SK-N-MC (cell line): ENCODE measurements at regions not wholly inside any gene's neighbourhood (a gene's known extent, or its start where the extent isn't known, plus 50 kb on each side); places are given as distances from the start of the nearest gene placed in this dataset.

ENCODE experiments used
- DNase-seq: peaks from one replicate; pipeline ENCODE4 v3.0.0-alpha.2; 2011; ENCODE audit warnings: low read depth, low spot score
- H3K27ac ChIP-seq: fragments of 200-600 bp; sonication (generic); 2 replicates; pipeline ENCODE4 v1.5.1; 2016; ENCODE audit warnings: mixed run types
- H3K36me3 ChIP-seq: fragments of 200-600 bp; sonication (generic); 2 replicates; pipeline ENCODE4 v1.6.1; 2017; ENCODE audit warnings: antibody characterized with exemption, low read length, mixed read lengths; ENCODE audit not compliant: insufficient read depth
- H3K4me3 ChIP-seq: fragments of 200-600 bp; sonication (generic); 2 replicates; pipeline ENCODE4 v1.5.1; 2016
- H3K9ac ChIP-seq: fragments of 200-600 bp; sonication (generic); 2 replicates; pipeline ENCODE4 v1.8.0; 2017; ENCODE audit warnings: mixed run types, mixed read lengths; ENCODE audit not compliant: insufficient read length
- H3K9me3 ChIP-seq: fragments of 200-600 bp; sonication (generic); 2 replicates; pipeline ENCODE4 v1.6.1; 2017; ENCODE audit warnings: low read depth, mild to moderate bottlenecking, antibody characterized with exemption, low read length, moderate library complexity, mixed read lengths
- EZH2 ChIP-seq: fragments of 200-600 bp; sonication (generic); IDR thresholded peaks from one replicate; pipeline ENCODE4 v1.6.1; 2017; ENCODE audit warnings: antibody characterized with exemption
- FOXP2 ChIP-seq: optimal IDR thresholded peaks from 2 replicates; pipeline ENCODE3; 2011; ENCODE audit warnings: mild to moderate bottlenecking, moderate library complexity; ENCODE audit not compliant: insufficient read depth; ENCODE audit errors: extremely low read length, control extremely low read depth
- POLR2AphosphoS5 ChIP-seq: IDR thresholded peaks from 2 replicates; pipeline ENCODE4 v1.6.1; 2012; ENCODE audit warnings: mild to moderate bottlenecking, low read depth, low read length, borderline replicate concordance

DNA sequence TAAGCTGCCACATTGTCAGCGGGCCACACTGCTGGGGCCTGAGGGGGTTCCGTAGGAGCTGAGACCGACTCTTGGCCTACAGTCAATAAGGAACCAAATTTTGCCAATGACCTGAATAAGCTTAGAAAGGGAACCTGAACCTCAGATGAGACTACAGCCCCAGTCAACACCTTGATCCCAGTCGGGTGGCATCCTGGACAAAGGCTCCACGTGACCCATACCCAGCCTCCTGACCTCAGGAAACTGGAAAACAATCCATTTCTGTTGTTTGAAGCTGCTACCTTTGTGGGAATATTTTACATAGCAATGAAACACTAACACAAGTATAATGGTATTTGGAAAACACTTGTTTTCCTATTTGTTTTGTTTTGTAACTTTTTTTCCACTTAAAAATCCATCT is 179.9 kb upstream of the RALGAPA2 start:
- no peak for DNase-seq
- Histone ChIP-seq H3K9ac (no peak overlapping the region), H3K36me3 (no peaks in the 10 kb centered on the region), H3K27ac (no peak overlapping the region), H3K9me3 (no peaks in the 10 kb centered on the region), H3K4me3 (no peak overlapping the region)
- TF ChIP-seq POLR2AphosphoS5 (no peak), EZH2 (no peak), FOXP2 (no peak)

DNA sequence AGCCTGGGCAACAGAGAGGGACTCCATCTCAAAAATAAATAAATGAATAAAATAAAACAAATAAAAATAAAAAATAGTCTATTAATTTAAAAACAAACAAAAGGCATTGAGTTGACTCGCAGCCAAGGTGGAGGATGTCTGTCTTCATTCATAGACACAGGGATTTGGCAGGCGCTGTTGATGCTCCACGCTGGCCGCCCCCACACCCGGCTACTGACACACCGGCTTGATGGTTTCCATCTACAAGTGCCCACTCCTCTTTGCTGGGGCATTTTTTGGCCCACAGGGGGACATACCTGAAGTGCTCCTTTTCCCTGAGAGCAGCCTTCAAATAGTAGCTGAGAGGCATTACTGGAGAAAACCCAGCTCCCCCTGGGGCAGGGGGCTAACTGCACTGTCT is 178.3 kb upstream of the RALGAPA2 start:
- Histone ChIP-seq H3K4me3 (no peak overlapping the region), H3K36me3 (no peaks in the 10 kb centered on the region), H3K27ac (no peak overlapping the region), H3K9ac (no peak overlapping the region), H3K9me3 (no peaks in the 10 kb centered on the region)
- no peak for DNase-seq
- TF ChIP-seq EZH2: no peak
- TF ChIP-seq FOXP2: no peak
- TF ChIP-seq POLR2AphosphoS5: no peak

DNA sequence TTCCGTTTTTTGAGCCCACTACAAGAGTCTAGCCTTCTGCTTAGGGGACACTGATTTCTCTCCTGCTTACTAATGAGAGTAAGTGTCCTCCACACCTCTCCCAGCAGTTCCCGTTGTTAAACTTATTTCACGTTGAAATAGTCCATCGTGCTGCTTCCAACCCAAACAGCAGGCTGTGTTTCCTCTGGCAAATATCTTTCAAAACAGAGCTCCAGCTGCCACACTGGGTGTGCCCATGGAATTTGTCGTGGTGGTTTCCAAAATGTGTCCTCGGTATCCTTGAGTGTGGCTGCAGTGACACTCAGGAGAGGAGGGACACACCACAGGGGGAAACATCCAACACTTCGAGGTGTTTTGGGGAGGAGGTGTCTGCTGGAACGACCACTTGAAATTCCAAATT is 176.5 kb upstream of the RALGAPA2 start:
- TF ChIP-seq POLR2AphosphoS5: no peak
- no peak for TF ChIP-seq FOXP2
- TF ChIP-seq EZH2: no peak
- DNase-seq: no peak
- Histone ChIP-seq H3K36me3 (no peaks in the 10 kb centered on the region), H3K9ac (no peak overlapping the region), H3K4me3 (no peak overlapping the region), H3K9me3 (no peaks in the 10 kb centered on the region), H3K27ac (no peak overlapping the region)

DNA sequence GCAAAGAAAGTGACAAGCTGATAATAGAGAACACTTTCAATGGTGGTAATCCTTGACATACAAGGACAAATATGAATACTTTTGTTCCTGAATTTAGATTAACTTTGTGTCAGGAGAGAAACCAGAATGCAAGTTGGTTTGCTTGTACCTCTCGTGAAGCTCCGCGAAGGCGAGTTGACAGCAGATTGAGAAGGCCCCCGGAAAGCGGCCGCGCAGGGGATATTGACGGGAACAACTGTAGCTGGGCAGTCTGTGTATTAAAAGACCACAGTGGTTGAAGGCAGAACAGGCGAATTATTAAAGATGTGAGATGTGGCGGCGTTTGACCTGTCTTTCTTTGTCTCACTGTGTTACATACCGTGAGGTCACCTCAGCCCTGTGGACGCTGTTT is 175.8 kb upstream of the RALGAPA2 start:
- Histone ChIP-seq H3K9me3 (no peaks in the 10 kb centered on the region), H3K36me3 (no peaks in the 10 kb centered on the region), H3K27ac (no peak overlapping the region), H3K9ac (no peak overlapping the region), H3K4me3 (no peak overlapping the region)
- DNase-seq: no peak
- TF ChIP-seq FOXP2 (no peak), EZH2 (no peak), POLR2AphosphoS5 (no peak)

DNA sequence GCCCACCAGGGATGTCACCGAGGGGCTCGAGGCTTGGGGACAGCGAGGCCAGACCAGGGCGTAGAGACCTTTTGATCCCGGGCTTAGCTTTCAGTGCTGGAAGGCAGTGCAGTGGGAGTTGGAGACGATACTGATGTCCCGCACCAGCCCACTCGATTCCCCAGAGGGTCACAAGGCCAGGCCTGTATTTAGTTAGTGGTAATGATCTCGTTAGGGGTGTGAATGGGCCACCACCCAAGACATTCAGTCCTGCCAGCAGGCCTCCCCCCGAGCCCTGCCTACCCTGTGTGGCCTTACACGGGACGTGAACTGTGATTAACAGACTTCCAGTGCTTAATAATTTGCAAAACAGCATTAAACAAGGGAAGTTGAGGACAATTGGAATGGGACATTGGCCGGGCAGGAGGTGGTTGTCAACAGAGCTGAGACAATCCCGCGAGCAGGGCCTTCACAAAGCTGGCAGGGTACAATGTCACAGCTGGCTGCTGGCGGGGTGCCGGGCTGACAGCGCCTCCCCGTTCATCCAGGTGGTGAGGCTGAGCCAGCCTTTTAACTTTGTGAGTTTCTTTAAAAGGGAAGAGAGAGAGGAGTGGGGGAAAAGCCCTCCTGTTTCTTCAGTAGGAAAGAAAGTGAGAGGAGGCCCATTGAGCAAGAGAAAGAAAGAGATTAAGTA is 175.3 kb upstream of the RALGAPA2 start:
- TF ChIP-seq FOXP2: no peak
- no peak for TF ChIP-seq POLR2AphosphoS5
- no peak for TF ChIP-seq EZH2
- no peaks in the 10 kb centered on the region for H3K36me3 ChIP-seq
- H3K9me3 ChIP-seq: no peaks in the 10 kb centered on the region
- no peak overlapping the region for H3K4me3 ChIP-seq
- no peak overlapping the region for H3K27ac ChIP-seq
- DNase-seq: no peak
- H3K9ac ChIP-seq: no peak overlapping the region

DNA sequence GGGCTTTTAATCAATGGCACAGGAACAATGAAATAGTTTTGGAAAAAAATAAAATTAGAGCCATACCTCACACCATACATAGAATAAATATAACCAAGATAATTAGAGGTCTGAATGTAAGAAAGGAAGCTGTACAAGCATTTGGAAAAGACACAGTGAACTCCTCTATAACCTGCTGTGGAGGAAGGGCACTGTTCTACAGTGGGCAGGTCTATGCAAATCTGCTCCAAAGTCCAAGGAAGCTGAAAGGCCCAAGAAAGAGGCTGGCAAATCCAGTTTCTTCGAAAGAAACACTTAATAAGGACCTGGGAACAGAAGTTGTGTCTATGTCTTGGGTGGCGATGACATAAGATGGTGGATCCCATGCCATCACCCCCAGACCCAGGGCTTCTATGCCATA is 169.4 kb upstream of the RALGAPA2 start:
- Histone ChIP-seq H3K9ac (no peak overlapping the region), H3K9me3 (no peaks in the 10 kb centered on the region), H3K27ac (no peak overlapping the region), H3K4me3 (no peak overlapping the region), H3K36me3 (no peaks in the 10 kb centered on the region)
- DNase-seq: no peak
- TF ChIP-seq POLR2AphosphoS5 (no peak), FOXP2 (no peak), EZH2 (no peak)

DNA sequence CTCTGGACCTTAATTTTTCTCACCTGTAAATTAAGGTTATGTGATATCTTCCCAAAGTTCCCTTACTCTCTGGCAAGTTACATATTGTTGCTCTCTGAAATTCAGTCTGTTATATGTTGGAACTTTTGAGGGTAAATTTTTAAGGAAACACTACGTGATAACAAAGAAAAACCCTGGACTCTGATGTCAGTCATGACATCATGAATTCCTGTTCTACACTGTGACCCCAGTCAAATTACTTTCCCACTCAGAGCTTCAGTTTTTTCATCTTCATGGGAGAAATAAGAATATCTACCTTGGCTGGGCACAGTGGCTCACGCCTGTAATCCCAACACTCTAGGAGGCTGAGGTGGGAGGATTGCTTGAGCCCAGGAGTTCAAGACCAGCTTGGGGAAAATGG is 164.6 kb upstream of the RALGAPA2 start:
- Histone ChIP-seq H3K27ac (no peak overlapping the region), H3K9me3 (no peaks in the 10 kb centered on the region), H3K36me3 (no peaks in the 10 kb centered on the region), H3K9ac (no peak overlapping the region), H3K4me3 (no peak overlapping the region)
- no peak for DNase-seq
- TF ChIP-seq EZH2 (no peak), POLR2AphosphoS5 (no peak), FOXP2 (no peak)

DNA sequence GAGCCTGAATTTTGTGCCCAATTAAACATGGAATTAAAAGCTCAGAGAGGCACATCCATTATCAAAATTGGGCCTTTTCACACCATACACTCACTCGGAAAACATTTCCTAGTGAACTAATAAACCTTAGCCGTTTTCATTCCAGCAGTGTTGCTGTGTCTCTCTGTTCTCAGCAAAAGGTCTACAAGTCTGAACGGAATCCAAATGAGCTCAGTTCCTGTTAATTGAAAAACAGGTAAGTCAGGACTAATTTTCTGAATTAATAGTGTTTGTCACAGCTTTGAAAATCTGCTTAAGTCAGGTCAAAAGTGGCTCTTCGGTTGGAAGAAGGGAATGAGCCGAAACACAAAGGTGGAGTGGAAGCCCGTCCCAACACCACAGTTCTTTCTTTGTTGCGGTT is 163.3 kb upstream of the RALGAPA2 start:
- Histone ChIP-seq H3K27ac (no peak overlapping the region), H3K4me3 (no peak overlapping the region), H3K36me3 (no peaks in the 10 kb centered on the region), H3K9ac (no peak overlapping the region), H3K9me3 (no peaks in the 10 kb centered on the region)
- no peak for DNase-seq
- TF ChIP-seq POLR2AphosphoS5: no peak
- no peak for TF ChIP-seq EZH2
- no peak for TF ChIP-seq FOXP2

DNA sequence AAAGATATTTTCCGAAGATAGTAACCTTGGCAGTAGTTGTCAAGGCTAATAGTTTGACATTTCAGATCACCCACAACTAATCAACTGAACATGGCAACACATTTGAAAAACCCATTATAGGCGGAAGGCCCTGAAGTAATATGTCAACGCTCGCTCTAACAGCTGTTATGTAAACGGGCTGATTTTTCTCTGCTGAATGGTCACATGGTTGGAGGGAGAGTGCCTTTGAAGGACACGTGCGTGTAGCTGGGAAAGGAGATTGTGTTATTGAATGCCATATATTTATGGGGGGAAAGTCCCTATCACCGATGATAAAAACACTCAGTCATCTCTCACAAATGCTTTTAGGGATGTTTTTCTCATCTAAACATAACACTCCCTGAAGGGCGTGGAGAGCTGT is 160.0 kb upstream of the RALGAPA2 start:
- Histone ChIP-seq H3K27ac (no peak overlapping the region), H3K4me3 (no peak overlapping the region), H3K9me3 (no peaks in the 10 kb centered on the region), H3K36me3 (no peaks in the 10 kb centered on the region), H3K9ac (no peak overlapping the region)
- no peak for DNase-seq
- no peak for TF ChIP-seq FOXP2
- TF ChIP-seq EZH2: no peak
- no peak for TF ChIP-seq POLR2AphosphoS5

DNA sequence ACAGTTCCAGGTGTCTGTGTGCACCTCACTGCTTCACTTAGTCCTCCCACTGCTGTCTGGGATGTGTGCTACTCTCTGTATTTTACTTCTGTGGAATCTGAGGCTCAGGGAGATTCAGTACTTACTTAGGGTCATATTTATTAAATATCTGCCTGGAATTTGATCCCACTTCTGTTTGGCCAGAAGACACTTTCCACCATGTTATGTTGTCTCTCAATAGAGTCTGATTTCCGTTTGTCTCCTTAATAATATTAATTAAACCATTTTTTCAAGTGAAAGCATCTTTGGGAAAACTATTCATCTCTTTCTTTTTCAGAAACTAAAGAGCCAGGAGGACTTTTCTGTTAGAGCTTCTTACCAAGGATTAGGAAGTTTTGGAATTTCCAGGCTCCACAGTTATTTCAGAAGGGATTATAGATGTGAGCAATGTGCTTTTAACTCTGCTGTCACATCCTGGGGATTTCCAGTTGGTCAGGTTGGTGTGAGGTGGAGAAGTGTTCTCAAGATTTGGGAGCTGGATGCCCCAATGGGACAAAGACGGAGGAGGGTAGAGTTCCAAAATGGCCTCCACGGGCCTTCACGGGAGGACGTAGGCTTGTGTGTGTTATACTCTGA is 156.8 kb upstream of the RALGAPA2 start:
- Histone ChIP-seq H3K9me3 (no peaks in the 10 kb centered on the region), H3K27ac (no peak overlapping the region), H3K9ac (no peak overlapping the region), H3K36me3 (no peaks in the 10 kb centered on the region), H3K4me3 (no peak overlapping the region)
- TF ChIP-seq POLR2AphosphoS5 (no peak), FOXP2 (no peak), EZH2 (no peak)
- no peak for DNase-seq
